Endothelial cell of hepatic sinusoid (primary cell): ENCODE measurements at regions not wholly inside any gene's neighbourhood (a gene's known extent, or its start where the extent isn't known, plus 50 kb on each side); places are given as distances from the start of the nearest gene placed in this dataset.

ENCODE experiments used
- in situ Hi-C: cut with HindIII; loops from 2 replicates; pipeline ENCODE4 v1.10.0; 2017; ENCODE audit warnings: low sequenced_read_pairs

GRCh38 chr18:28972333-28972907 is 795.5 kb upstream of the CDH2 start:
- in situ Hi-C loops: no loop called here

- in situ Hi-C loops: no loop called here
Observed at GRCh38 chr18:28963481-28963880, 786.6 kb upstream of the CDH2 start.

- in situ Hi-C loops: no loop called here
Observed at GRCh38 chr18:28961669-28962228, 784.8 kb upstream of the CDH2 start.

GRCh38 chr18:28960146-28960545 is 783.2 kb upstream of the CDH2 start:
- in situ Hi-C loops: no loop called here

GRCh38 chr18:28952339-28952738 is 775.4 kb upstream of the CDH2 start:
- in situ Hi-C loops: no loop called here

GRCh38 chr18:28947900-28948299 is 771.0 kb upstream of the CDH2 start:
- in situ Hi-C loops: no loop called here

GRCh38 chr18:28946471-28946870 is 769.5 kb upstream of the CDH2 start:
- in situ Hi-C loops: no loop called here

GRCh38 chr18:28922936-28923335 is 746.0 kb upstream of the CDH2 start:
- in situ Hi-C loops: no loop called here

- in situ Hi-C loops: no loop called here
Observed at GRCh38 chr18:28916456-28916855, 739.5 kb upstream of the CDH2 start.

GRCh38 chr18:28905509-28905908 is 728.6 kb upstream of the CDH2 start:
- in situ Hi-C loops: no loop called here

- in situ Hi-C loops: no loop called here
Observed at GRCh38 chr18:28904789-28905364, 727.9 kb upstream of the CDH2 start.

GRCh38 chr18:28903306-28903705 is 726.4 kb upstream of the CDH2 start:
- in situ Hi-C loops: no loop called here

GRCh38 chr18:28890791-28891190 is 713.9 kb upstream of the CDH2 start:
- in situ Hi-C loops: loop anchor here (10.0 kb wide), 1 partner anchor 56 kb away; no protein-coding TSS in a partner anchor

GRCh38 chr18:28884304-28884703 is 707.4 kb upstream of the CDH2 start:
- in situ Hi-C loops: no loop called here

GRCh38 chr18:28880856-28881255 is 703.9 kb upstream of the CDH2 start:
- in situ Hi-C loops: no loop called here

GRCh38 chr18:28875059-28875458 is 698.1 kb upstream of the CDH2 start:
- in situ Hi-C loops: no loop called here

- in situ Hi-C loops: no loop called here
Observed at GRCh38 chr18:28863396-28863795, 686.5 kb upstream of the CDH2 start.

GRCh38 chr18:28858248-28858647 is 681.3 kb upstream of the CDH2 start:
- in situ Hi-C loops: no loop called here

- in situ Hi-C loops: no loop called here
Observed at GRCh38 chr18:28855989-28856388, 679.1 kb upstream of the CDH2 start.

GRCh38 chr18:28855524-28855923 is 678.6 kb upstream of the CDH2 start:
- in situ Hi-C loops: no loop called here

GRCh38 chr18:28854964-28855363 is 678.0 kb upstream of the CDH2 start:
- in situ Hi-C loops: no loop called here

GRCh38 chr18:28846958-28847357 is 670.0 kb upstream of the CDH2 start:
- in situ Hi-C loops: no loop called here

- in situ Hi-C loops: loop anchor here (10.0 kb wide), 1 partner anchor 58 kb away; no protein-coding TSS in a partner anchor
Observed at GRCh38 chr18:28837100-28837499, 660.2 kb upstream of the CDH2 start.
